ENCODE measurements at regions not wholly inside any gene's neighbourhood (a gene's known extent, or its start where the extent isn't known, plus 50 kb on each side); places are given as distances from the start of the nearest gene placed in this dataset.

GRCh38 chr7:26429168-26429567 is 137.5 kb downstream of the SNX10 start:
- DNase-seq (ENCODE audit: low read depth in 1 of 2, low spot score in 1 of 2), result no peak
- no peak overlapping the region for H3K4me3 ChIP-seq (replicated peaks; ENCODE audit: insufficient read depth, low read length)
- no peaks in the 10 kb centered on the region for H3K27me3 ChIP-seq (ENCODE audit: insufficient read depth, poor library complexity, severe bottlenecking)
- no peak for TF ChIP-seq POLR2AphosphoS5 (IDR thresholded peaks at IDR 0.05; ENCODE audit: low read depth)
- TF ChIP-seq CTCF (IDR thresholded peaks at IDR 0.05; ENCODE audit: insufficient read depth, low read length), result no peak
- TF ChIP-seq, protein P1, sequence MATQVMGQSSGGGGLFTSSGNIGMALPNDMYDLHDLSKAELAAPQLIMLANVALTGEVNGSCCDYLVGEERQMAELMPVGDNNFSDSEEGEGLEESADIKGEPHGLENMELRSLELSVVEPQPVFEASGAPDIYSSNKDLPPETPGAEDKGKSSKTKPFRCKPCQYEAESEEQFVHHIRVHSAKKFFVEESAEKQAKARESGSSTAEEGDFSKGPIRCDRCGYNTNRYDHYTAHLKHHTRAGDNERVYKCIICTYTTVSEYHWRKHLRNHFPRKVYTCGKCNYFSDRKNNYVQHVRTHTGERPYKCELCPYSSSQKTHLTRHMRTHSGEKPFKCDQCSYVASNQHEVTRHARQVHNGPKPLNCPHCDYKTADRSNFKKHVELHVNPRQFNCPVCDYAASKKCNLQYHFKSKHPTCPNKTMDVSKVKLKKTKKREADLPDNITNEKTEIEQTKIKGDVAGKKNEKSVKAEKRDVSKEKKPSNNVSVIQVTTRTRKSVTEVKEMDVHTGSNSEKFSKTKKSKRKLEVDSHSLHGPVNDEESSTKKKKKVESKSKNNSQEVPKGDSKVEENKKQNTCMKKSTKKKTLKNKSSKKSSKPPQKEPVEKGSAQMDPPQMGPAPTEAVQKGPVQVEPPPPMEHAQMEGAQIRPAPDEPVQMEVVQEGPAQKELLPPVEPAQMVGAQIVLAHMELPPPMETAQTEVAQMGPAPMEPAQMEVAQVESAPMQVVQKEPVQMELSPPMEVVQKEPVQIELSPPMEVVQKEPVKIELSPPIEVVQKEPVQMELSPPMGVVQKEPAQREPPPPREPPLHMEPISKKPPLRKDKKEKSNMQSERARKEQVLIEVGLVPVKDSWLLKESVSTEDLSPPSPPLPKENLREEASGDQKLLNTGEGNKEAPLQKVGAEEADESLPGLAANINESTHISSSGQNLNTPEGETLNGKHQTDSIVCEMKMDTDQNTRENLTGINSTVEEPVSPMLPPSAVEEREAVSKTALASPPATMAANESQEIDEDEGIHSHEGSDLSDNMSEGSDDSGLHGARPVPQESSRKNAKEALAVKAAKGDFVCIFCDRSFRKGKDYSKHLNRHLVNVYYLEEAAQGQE (IDR thresholded peaks at IDR 0.05; ENCODE audit: insufficient replicate concordance, low read depth), result no peak
- TF ChIP-seq GABPA (IDR thresholded peaks at IDR 0.05; ENCODE audit: low read depth), result no peak
- no peak for TF ChIP-seq SPI1 (IDR thresholded peaks at IDR 0.05; ENCODE audit: borderline replicate concordance, low read depth)
- H3K27ac ChIP-seq (replicated peaks), result no peak overlapping the region

GRCh38 chr7:26434974-26435373 is 143.3 kb downstream of the SNX10 start:
- DNase-seq (ENCODE audit: low read depth in 1 of 2, low spot score in 1 of 2), result no peak
- H3K27ac ChIP-seq (replicated peaks), result no peak overlapping the region
- no peaks in the 10 kb centered on the region for H3K27me3 ChIP-seq (ENCODE audit: insufficient read depth, poor library complexity, severe bottlenecking)
- H3K4me3 ChIP-seq (replicated peaks; ENCODE audit: insufficient read depth, low read length), result no peak overlapping the region
- TF ChIP-seq CTCF (IDR thresholded peaks at IDR 0.05; ENCODE audit: insufficient read depth, low read length), result no peak
- no peak for TF ChIP-seq GABPA (IDR thresholded peaks at IDR 0.05; ENCODE audit: low read depth)
- no peak for TF ChIP-seq POLR2AphosphoS5 (IDR thresholded peaks at IDR 0.05; ENCODE audit: low read depth)
- TF ChIP-seq, protein P1 (IDR thresholded peaks at IDR 0.05; ENCODE audit: insufficient replicate concordance, low read depth), result no peak
- no peak for TF ChIP-seq SPI1 (IDR thresholded peaks at IDR 0.05; ENCODE audit: borderline replicate concordance, low read depth)

GRCh38 chr7:26437003-26437532 is 145.4 kb downstream of the SNX10 start:
- H3K27me3 ChIP-seq (ENCODE audit: insufficient read depth, poor library complexity, severe bottlenecking), result no peaks in the 10 kb centered on the region
- TF ChIP-seq GABPA (IDR thresholded peaks at IDR 0.05; ENCODE audit: low read depth) (no peak), POLR2AphosphoS5 (IDR thresholded peaks at IDR 0.05; ENCODE audit: low read depth) (no peak), SPI1 (IDR thresholded peaks at IDR 0.05; ENCODE audit: borderline replicate concordance, low read depth) (no peak), CTCF (IDR thresholded peaks at IDR 0.05; ENCODE audit: insufficient read depth, low read length) (no peak)
- TF ChIP-seq, protein P1 (IDR thresholded peaks at IDR 0.05; ENCODE audit: insufficient replicate concordance, low read depth), result no peak
- no peak overlapping the region for H3K4me3 ChIP-seq (replicated peaks; ENCODE audit: insufficient read depth, low read length)
- DNase-seq (ENCODE audit: low read depth in 1 of 2, low spot score in 1 of 2), result no peak
- no peak overlapping the region for H3K27ac ChIP-seq (replicated peaks)

Measured in HL-60 (cell line).